Astrocyte (in vitro differentiated cells and primary cell): ENCODE measurements at regions not wholly inside any gene's neighbourhood (a gene's known extent, or its start where the extent isn't known, plus 50 kb on each side); places are given as distances from the start of the nearest gene placed in this dataset.

ENCODE experiments used
- DNase-seq: peaks from one replicate; pipeline ENCODE4 v3.0.0-alpha.2; 2010; ENCODE audit warnings: low read depth
- FAIRE-seq: peaks from 2 replicates; lab custom pipeline; 2011; peaks lifted over from hg19 to GRCh38; lab: Jason Lieb, UNC
- H2AFZ ChIP-seq: 2 replicates; pipeline ENCODE4 v1.6.0; 2012; ENCODE audit warnings: low read depth, low read length, inconsistent platforms
- H3K27ac ChIP-seq: 2 replicates; pipeline ENCODE4 v1.5.1; 2011; ENCODE audit warnings: low read depth, low read length, inconsistent platforms
- H3K27me3 ChIP-seq: 2 replicates; pipeline ENCODE4 v1.6.0; 2011; ENCODE audit warnings: low read length, inconsistent platforms; ENCODE audit not compliant: insufficient read depth
- H3K36me3 ChIP-seq: 2 replicates; pipeline ENCODE4 v1.5.1; 2011; ENCODE audit warnings: low read length, inconsistent platforms; ENCODE audit not compliant: insufficient read depth
- H3K4me1 ChIP-seq: 2 replicates; pipeline ENCODE4 v1.5.1; 2011; ENCODE audit warnings: low read length, inconsistent platforms; ENCODE audit not compliant: insufficient read depth
- H3K4me2 ChIP-seq: 2 replicates; pipeline ENCODE4 v1.6.0; 2012; ENCODE audit warnings: low read length, inconsistent platforms
- H3K4me3 ChIP-seq: 2 replicates; pipeline ENCODE4 v1.5.1; 2011; ENCODE audit warnings: low read depth, mild to moderate bottlenecking, low read length, inconsistent platforms; ENCODE audit not compliant: insufficient read depth
- H3K79me2 ChIP-seq: 2 replicates; pipeline ENCODE4 v1.6.0; 2012; ENCODE audit warnings: mild to moderate bottlenecking, low read length, inconsistent platforms; ENCODE audit not compliant: insufficient read depth
- H3K9ac ChIP-seq: 2 replicates; pipeline ENCODE4 v1.6.0; 2012; ENCODE audit warnings: mild to moderate bottlenecking, low read length, inconsistent platforms
- H3K9me3 ChIP-seq: 2 replicates; pipeline ENCODE4 v1.5.1; 2012; ENCODE audit warnings: low read depth, mild to moderate bottlenecking, low read length, inconsistent platforms; ENCODE audit not compliant: insufficient read depth
- H4K20me1 ChIP-seq: 2 replicates; pipeline ENCODE4 v1.6.0; 2012; ENCODE audit warnings: low read length, inconsistent platforms; ENCODE audit not compliant: insufficient read depth
- H3K27ac Mint-ChIP-seq: one replicate; pipeline ENCODE4 v1.8.0; 2021; ENCODE audit warnings: mild to moderate bottlenecking, mixed read lengths; ENCODE audit not compliant: unreplicated experiment
- H3K27me3 Mint-ChIP-seq: one replicate; pipeline ENCODE4 v1.8.0; 2021; ENCODE audit warnings: low read depth, mixed read lengths; ENCODE audit not compliant: unreplicated experiment
- H3K36me3 Mint-ChIP-seq: one replicate; pipeline ENCODE4 v1.8.0; 2021; ENCODE audit warnings: low read depth, mixed read lengths; ENCODE audit not compliant: unreplicated experiment
- H3K4me1 Mint-ChIP-seq: one replicate; pipeline ENCODE4 v1.8.0; 2021; ENCODE audit warnings: low read depth, mixed read lengths; ENCODE audit not compliant: unreplicated experiment
- H3K4me3 Mint-ChIP-seq: one replicate; pipeline ENCODE4 v1.8.0; 2021; ENCODE audit warnings: mild to moderate bottlenecking, moderate library complexity, mixed read lengths; ENCODE audit not compliant: unreplicated experiment
- H3K9me3 Mint-ChIP-seq: one replicate; pipeline ENCODE4 v1.8.0; 2021; ENCODE audit warnings: mild to moderate bottlenecking, mixed read lengths; ENCODE audit not compliant: unreplicated experiment
- EZH2 ChIP-seq: IDR thresholded peaks from 2 replicates; pipeline ENCODE4 v1.6.1; 2012; ENCODE audit warnings: mild to moderate bottlenecking, low read length, inconsistent platforms; ENCODE audit not compliant: insufficient read depth
- TF ChIP-seq, protein P1 (sequence below): IDR thresholded peaks from 2 replicates; pipeline ENCODE4 v1.5.1; 2011; ENCODE audit warnings: low read depth, mild to moderate bottlenecking, inconsistent platforms, low read length, moderate library complexity; ENCODE audit not compliant: insufficient read depth

GRCh38 chr19:30898353-30899103, 450.7 kb downstream of the TSHZ3 start:
- Mint-ChIP-seq H3K9me3 (no peaks in the 10 kb centered on the region), H3K4me1 (peaks cover 8% of the 10 kb centered on the region), H3K36me3 (no peaks in the 10 kb centered on the region), H3K4me3 (no peak overlapping the region), H3K27me3 (peaks cover 17% of the 10 kb centered on the region), H3K27ac (no peak overlapping the region)
- Histone ChIP-seq H3K4me1 (no peaks in the 10 kb centered on the region), H2AFZ (no peak overlapping the region), H3K4me2 (no peak overlapping the region), H3K27ac (no peak overlapping the region), H3K9ac (no peak overlapping the region), H3K9me3 (no peaks in the 10 kb centered on the region), H3K27me3 (no peaks in the 10 kb centered on the region), H3K36me3 (no peaks in the 10 kb centered on the region), H4K20me1 (no peaks in the 10 kb centered on the region), H3K79me2 (no peaks in the 10 kb centered on the region), H3K4me3 (no peak overlapping the region)
- FAIRE-seq: no peak
- TF ChIP-seq, protein P1, sequence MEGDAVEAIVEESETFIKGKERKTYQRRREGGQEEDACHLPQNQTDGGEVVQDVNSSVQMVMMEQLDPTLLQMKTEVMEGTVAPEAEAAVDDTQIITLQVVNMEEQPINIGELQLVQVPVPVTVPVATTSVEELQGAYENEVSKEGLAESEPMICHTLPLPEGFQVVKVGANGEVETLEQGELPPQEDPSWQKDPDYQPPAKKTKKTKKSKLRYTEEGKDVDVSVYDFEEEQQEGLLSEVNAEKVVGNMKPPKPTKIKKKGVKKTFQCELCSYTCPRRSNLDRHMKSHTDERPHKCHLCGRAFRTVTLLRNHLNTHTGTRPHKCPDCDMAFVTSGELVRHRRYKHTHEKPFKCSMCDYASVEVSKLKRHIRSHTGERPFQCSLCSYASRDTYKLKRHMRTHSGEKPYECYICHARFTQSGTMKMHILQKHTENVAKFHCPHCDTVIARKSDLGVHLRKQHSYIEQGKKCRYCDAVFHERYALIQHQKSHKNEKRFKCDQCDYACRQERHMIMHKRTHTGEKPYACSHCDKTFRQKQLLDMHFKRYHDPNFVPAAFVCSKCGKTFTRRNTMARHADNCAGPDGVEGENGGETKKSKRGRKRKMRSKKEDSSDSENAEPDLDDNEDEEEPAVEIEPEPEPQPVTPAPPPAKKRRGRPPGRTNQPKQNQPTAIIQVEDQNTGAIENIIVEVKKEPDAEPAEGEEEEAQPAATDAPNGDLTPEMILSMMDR: no peak
- TF ChIP-seq EZH2: no peak
- DNase-seq: no peak

GRCh38 chr19:30897553-30897952, 451.7 kb downstream of the TSHZ3 start:
- no peak overlapping the region for H3K4me3 ChIP-seq
- no peak overlapping the region for H2AFZ ChIP-seq
- DNase-seq: no peak
- H3K36me3 ChIP-seq: no peaks in the 10 kb centered on the region
- no peak overlapping the region for H3K4me3 Mint-ChIP-seq
- no peak for FAIRE-seq
- H3K4me2 ChIP-seq: no peak overlapping the region
- H3K4me1 ChIP-seq: no peaks in the 10 kb centered on the region
- no peaks in the 10 kb centered on the region for H3K79me2 ChIP-seq
- no peak overlapping the region for H3K27ac ChIP-seq
- no peaks in the 10 kb centered on the region for H3K9me3 Mint-ChIP-seq
- no peak overlapping the region for H3K27ac Mint-ChIP-seq
- no peaks in the 10 kb centered on the region for H3K9me3 ChIP-seq
- H3K4me1 Mint-ChIP-seq: peaks cover 8% of the 10 kb centered on the region
- no peak for TF ChIP-seq EZH2
- TF ChIP-seq, protein P1: no peak
- H4K20me1 ChIP-seq: no peaks in the 10 kb centered on the region
- no peaks in the 10 kb centered on the region for H3K36me3 Mint-ChIP-seq
- H3K27me3 Mint-ChIP-seq: peaks cover 12% of the 10 kb centered on the region
- no peak overlapping the region for H3K9ac ChIP-seq
- H3K27me3 ChIP-seq: no peaks in the 10 kb centered on the region

DNA sequence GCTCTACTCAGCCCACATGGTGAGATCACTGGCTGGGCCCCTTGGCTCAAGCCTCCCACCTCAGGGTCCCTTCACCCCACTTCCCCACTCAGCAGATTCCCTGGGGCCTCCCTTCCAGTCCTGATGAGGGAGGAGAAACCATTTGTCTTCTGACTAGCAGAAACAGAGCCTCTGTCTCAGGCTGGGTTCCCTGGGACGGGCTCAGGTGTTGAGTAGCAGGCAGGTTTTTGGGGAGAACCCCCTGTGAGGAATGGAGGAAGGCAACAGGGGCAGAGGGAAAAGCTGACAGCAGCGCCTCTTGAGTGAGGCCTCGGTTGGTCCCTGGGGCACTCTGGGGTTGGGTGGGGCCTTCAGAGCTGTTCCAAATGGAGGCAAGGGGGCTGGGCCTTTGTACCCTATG, 452.2 kb downstream of the TSHZ3 start:
- H3K27ac Mint-ChIP-seq: no peak overlapping the region
- FAIRE-seq: no peak
- no peak overlapping the region for H2AFZ ChIP-seq

More for the DNA sequence above, 452.2 kb downstream of the TSHZ3 start:
- Histone ChIP-seq H3K9ac (no peak overlapping the region), H3K36me3 (no peaks in the 10 kb centered on the region), H4K20me1 (no peaks in the 10 kb centered on the region), H3K9me3 (no peaks in the 10 kb centered on the region), H3K79me2 (no peaks in the 10 kb centered on the region), H3K4me1 (no peaks in the 10 kb centered on the region), H3K4me3 (no peak overlapping the region), H3K27me3 (no peaks in the 10 kb centered on the region), H3K27ac (no peak overlapping the region), H3K4me2 (no peak overlapping the region)
- no peak for DNase-seq
- Mint-ChIP-seq H3K36me3 (no peaks in the 10 kb centered on the region), H3K4me3 (no peak overlapping the region), H3K9me3 (no peaks in the 10 kb centered on the region), H3K4me1 (peaks cover 8% of the 10 kb centered on the region), H3K27me3 (peaks cover 7% of the 10 kb centered on the region)
- TF ChIP-seq, protein P1: no peak
- no peak for TF ChIP-seq EZH2
